HEK293T (cell line): ENCODE measurements at regions not wholly inside any gene's neighbourhood (a gene's known extent, or its start where the extent isn't known, plus 50 kb on each side); places are given as distances from the start of the nearest gene placed in this dataset.

Source experiments
- CTCF ChIA-PET: fragments of 350-600 bp; formaldehyde crosslinking; extraction: SDS; loops from one replicate; lab custom pipeline; 2021; ENCODE audit warnings: antibody characterized with exemption, inconsistent platforms; lab: Yijun Ruan, JAX
- POLR2A ChIA-PET: fragments of 350-600 bp; formaldehyde crosslinking; extraction: SDS; loops from one replicate; lab custom pipeline; 2020; ENCODE audit warnings: antibody characterized with exemption, inconsistent platforms; lab: Yijun Ruan, JAX
- DNase-seq: peaks from one replicate; pipeline ENCODE4 v3.0.0; 2012; ENCODE audit warnings: mixed read lengths; ENCODE audit errors: extremely low spot score
- ARNT ChIP-seq: fragments of 450-650 bp; IDR thresholded peaks from 2 replicates; pipeline ENCODE4 v1.6.1; 2017; ENCODE audit warnings: mild to moderate bottlenecking
- BHLHE40 ChIP-seq: fragments of 450-650 bp; IDR thresholded peaks from 2 replicates; pipeline ENCODE4 v1.6.1; 2016; ENCODE audit warnings: mild to moderate bottlenecking, moderate library complexity, borderline replicate concordance
- CTBP1 ChIP-seq: fragments of 450-650 bp; IDR thresholded peaks from 2 replicates; pipeline ENCODE4 v1.6.1; 2016; ENCODE audit warnings: borderline replicate concordance
- ELF4 ChIP-seq: fragments of 450-650 bp; IDR thresholded peaks from 2 replicates; pipeline ENCODE4 v1.6.1; 2017; ENCODE audit warnings: antibody characterized with exemption
- FOXA1 ChIP-seq: fragments of 450-650 bp; IDR thresholded peaks from 2 replicates; pipeline ENCODE4 v1.6.1; 2016; ENCODE audit warnings: mild to moderate bottlenecking
- FOXK2 ChIP-seq: fragments of 450-650 bp; IDR thresholded peaks from 2 replicates; pipeline ENCODE4 v1.6.1; 2016; ENCODE audit warnings: mild to moderate bottlenecking
- FOXM1 ChIP-seq: fragments of 450-650 bp; IDR thresholded peaks from 2 replicates; pipeline ENCODE4 v1.6.1; 2017; ENCODE audit warnings: mild to moderate bottlenecking, borderline replicate concordance
- HDGF ChIP-seq: fragments of 450-650 bp; IDR thresholded peaks from 2 replicates; pipeline ENCODE4 v1.6.1; 2017; ENCODE audit warnings: antibody characterized with exemption, borderline replicate concordance
- L3MBTL2 ChIP-seq: fragments of 450-650 bp; conservative IDR thresholded peaks from 2 replicates; pipeline ENCODE4 v1.6.1; 2016; ENCODE audit warnings: mild to moderate bottlenecking
- LEF1 ChIP-seq: fragments of 450-650 bp; IDR thresholded peaks from 2 replicates; pipeline ENCODE4 v1.6.1; 2017; ENCODE audit warnings: mild to moderate bottlenecking, borderline replicate concordance
- NFRKB ChIP-seq: fragments of 450-650 bp; IDR thresholded peaks from 2 replicates; pipeline ENCODE4 v1.6.1; 2016; ENCODE audit warnings: mild to moderate bottlenecking, moderate library complexity
- SP1 ChIP-seq: fragments of 450-650 bp; IDR thresholded peaks from 2 replicates; pipeline ENCODE4 v1.6.1; 2017
- SUZ12 ChIP-seq: fragments of 450-650 bp; IDR thresholded peaks from 2 replicates; pipeline ENCODE4 v1.6.1; 2016; ENCODE audit warnings: mild to moderate bottlenecking
- TARDBP ChIP-seq: fragments of 450-650 bp; IDR thresholded peaks from 2 replicates; pipeline ENCODE4 v1.6.1; 2016
- ZNF384 ChIP-seq: fragments of 450-650 bp; IDR thresholded peaks from 2 replicates; pipeline ENCODE4 v1.6.1; 2016
- TF ChIP-seq, protein P1 (sequence below): fragments of 450-650 bp; IDR thresholded peaks from 2 replicates; pipeline ENCODE4 v1.6.1; 2016

DNA sequence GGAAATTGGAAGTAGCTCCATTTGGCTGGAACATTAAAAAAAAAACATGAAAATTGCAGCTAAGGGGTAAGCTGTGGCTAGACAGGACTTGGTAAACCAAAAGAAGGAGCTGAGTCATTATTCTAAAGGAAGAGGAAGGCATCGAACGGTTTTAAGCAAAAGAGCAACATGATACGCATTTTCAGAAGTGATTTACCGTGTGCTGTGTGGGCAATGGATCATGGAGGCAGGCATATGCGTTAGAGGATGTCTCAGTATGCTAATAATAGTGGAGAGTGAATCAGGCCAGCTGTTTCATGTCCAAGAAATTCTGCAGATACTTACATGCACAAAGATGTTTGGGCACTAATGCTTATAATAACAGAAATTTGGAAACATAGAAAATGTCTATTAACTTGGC is 409.1 kb upstream of the ATP11B start:
- ChIA-PET CTCF (no interaction called here), POLR2A (no interaction called here)
- TF ChIP-seq LEF1 (no peak), L3MBTL2 (no peak), SUZ12 (no peak), ARNT (no peak), HDGF (no peak), ELF4 (no peak), FOXK2 (no peak), TARDBP (no peak), BHLHE40 (no peak), NFRKB (no peak), FOXM1 (no peak), CTBP1 (no peak)
- TF ChIP-seq, protein P1, sequence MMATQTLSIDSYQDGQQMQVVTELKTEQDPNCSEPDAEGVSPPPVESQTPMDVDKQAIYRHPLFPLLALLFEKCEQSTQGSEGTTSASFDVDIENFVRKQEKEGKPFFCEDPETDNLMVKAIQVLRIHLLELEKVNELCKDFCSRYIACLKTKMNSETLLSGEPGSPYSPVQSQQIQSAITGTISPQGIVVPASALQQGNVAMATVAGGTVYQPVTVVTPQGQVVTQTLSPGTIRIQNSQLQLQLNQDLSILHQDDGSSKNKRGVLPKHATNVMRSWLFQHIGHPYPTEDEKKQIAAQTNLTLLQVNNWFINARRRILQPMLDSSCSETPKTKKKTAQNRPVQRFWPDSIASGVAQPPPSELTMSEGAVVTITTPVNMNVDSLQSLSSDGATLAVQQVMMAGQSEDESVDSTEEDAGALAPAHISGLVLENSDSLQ = no peak
- DNase-seq = no peak

DNA sequence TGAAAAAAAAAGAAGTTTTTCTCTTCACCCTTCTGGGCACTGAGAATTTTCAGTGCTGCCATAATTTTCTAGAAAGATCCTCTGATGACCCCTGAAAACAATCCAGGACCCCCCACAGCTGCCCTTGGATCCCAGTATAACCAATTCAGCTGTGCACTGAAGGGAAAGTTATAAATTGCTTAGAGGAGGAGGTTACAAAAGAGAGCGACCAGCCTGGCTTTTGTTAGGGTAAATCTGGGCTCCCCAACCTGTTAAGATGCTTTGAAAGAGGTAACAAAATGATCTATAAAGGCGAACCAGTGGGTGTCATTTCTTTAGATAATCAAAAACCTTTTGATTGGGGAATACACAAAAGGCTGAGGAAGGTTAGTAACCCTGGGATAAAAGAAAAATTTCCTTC is 407.9 kb upstream of the ATP11B start:
- CTCF ChIA-PET = no interaction called here
- TF ChIP-seq LEF1 (no peak), ARNT (no peak), NFRKB (no peak), FOXA1 (no peak), TARDBP (no peak), SUZ12 (no peak), ELF4 (no peak), FOXM1 (no peak)
- TF ChIP-seq, protein P1 = no peak
- no peak for DNase-seq
- POLR2A ChIA-PET = no interaction called here

DNA sequence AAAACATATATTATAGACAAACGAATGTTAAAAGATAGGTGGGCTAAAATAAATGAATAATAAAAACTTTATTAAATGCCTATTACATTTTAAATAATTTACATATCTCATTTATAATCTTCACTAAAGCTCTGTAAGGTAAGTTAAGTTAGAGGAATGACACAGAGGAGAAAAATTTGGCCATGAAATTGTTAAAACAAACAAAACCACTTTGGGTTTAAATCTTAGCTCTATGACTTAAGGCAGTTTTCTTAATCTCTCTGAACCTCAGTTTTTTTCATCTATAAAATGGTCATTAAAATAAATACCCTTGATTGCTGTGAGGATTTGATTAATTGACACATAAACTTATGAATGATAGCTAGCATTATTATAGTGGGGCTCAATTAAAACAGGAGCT is 404.8 kb upstream of the ATP11B start:
- CTCF ChIA-PET = no interaction called here
- DNase-seq = no peak
- TF ChIP-seq SUZ12 = no peak
- no peak for TF ChIP-seq HDGF
- no peak for TF ChIP-seq LEF1
- TF ChIP-seq CTBP1 = no peak
- POLR2A ChIA-PET = no interaction called here

DNA sequence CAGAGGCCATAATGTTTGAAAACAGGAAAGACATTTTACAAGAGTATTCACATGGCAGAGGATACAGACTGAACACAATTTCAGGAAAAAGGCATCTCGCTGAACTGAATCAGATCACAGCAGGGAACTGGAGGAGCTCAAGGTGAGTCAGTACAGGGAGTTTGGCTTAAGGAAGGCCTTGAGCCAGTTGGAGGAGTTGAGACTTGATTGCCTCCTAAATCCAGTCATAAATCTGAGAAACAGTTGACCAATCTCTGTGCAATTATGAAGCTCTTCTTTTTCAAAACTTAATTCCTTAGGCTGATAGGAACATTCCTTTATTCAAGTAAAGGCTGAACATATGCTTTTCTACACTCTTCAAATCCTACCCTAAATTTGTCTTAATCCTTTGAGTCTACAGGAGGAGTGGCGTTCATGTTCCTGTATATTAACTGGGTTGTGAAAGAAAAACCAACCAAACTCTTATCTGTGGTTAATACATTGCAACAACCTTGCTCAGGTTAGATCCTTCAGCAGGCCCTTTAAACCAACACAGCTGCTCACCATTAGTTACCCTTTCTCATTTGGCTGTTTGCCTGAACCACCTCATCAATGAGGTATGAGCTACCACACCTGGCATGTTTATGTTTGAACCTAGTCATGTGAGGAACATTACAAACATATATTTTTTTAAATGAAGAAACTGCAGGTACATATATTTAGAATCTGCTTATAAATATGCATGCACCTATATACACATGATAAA is 404.1 kb upstream of the ATP11B start:
- no peak for TF ChIP-seq SUZ12
- TF ChIP-seq, protein P1 = no peak
- no peak for TF ChIP-seq HDGF
- no peak for TF ChIP-seq FOXA1
- TF ChIP-seq SP1 = no peak
- no peak for DNase-seq
- ChIA-PET CTCF (interaction anchor here (0.6 kb wide), 1 partner anchor 63 kb away, joined by 3 read pairs; no protein-coding TSS in a partner anchor), POLR2A (no interaction called here)

DNA sequence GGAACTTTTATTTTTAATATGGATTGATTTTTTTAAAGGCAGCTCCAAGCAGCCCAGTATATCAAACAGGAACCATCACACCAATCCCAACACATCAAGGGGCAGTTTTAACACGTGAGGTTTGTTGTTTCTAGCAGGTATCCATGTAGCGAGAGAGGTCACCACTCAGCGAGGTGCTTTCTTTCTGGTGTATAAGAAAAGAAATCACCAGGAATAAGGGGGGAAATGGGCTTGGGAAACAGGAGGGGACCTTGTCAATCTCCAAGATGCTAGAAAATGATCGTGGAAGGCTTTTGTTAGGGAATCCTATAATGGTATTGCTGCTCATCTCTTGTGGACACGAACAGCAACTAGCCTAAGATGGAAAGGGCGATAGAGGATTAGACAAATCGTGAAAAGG is 402.9 kb upstream of the ATP11B start:
- ChIA-PET POLR2A (no interaction called here), CTCF (no interaction called here)
- no peak for DNase-seq
- TF ChIP-seq SP1 (no peak), FOXA1 (no peak), TARDBP (no peak), BHLHE40 (no peak), ARNT (no peak), ZNF384 (no peak), CTBP1 (no peak), NFRKB (no peak), HDGF (no peak), ELF4 (no peak)
- TF ChIP-seq, protein P1 = no peak

DNA sequence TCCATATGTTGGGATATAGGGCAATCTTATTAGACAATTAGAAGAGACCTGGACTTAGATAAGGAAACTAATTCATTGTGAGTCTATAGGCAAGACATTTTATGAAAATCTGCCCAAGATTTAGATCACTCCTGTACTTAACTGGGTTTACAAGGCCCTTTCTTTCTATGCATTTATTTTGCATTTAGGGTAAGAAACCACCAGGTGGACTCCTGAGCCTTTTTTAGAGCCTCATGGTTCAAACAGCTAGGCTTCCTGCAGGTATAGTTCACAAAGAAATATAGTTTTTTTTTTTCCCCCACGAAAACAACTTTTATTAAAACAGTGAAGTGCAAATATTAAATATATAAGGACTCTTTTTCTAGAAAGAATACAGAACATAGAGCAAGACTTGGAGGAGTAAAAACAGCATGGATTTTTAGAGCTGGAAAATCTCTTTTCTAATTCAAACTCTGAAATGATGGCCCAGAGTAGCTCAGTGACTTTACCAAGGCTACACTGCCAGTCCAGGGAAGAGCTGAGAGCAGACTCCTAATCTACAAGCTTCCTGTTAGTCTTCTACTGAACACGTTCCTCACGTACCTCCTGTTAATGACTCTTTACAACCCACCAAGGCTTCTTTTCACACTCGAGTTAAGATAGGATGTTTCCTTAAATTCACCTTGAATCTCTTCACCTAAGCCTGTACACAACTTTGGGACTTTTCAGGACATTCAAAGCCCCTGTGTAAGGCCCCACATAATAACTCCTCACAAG is 400.9 kb upstream of the ATP11B start:
- no peak for DNase-seq
- POLR2A ChIA-PET = no interaction called here
- no peak for TF ChIP-seq SUZ12
- no peak for TF ChIP-seq TARDBP
- TF ChIP-seq, protein P1 = no peak
- CTCF ChIA-PET = interaction anchor here (0.9 kb wide), 1 partner anchor 225 kb away, joined by 4 read pairs; no protein-coding TSS in a partner anchor
